ENCODE measurements at regions not wholly inside any gene's neighbourhood (a gene's known extent, or its start where the extent isn't known, plus 50 kb on each side); places are given as distances from the start of the nearest gene placed in this dataset. TPM values are rescaled to one million over a fixed set of nuclear protein-coding genes. Genes with fewer than 3 reads are reported as not detected.
"Not testable (repeated sequence)": the region's sequence is repeated elsewhere in the genome, so short reads cannot be mapped to it uniquely, and the experiment has no call there.

DNA sequence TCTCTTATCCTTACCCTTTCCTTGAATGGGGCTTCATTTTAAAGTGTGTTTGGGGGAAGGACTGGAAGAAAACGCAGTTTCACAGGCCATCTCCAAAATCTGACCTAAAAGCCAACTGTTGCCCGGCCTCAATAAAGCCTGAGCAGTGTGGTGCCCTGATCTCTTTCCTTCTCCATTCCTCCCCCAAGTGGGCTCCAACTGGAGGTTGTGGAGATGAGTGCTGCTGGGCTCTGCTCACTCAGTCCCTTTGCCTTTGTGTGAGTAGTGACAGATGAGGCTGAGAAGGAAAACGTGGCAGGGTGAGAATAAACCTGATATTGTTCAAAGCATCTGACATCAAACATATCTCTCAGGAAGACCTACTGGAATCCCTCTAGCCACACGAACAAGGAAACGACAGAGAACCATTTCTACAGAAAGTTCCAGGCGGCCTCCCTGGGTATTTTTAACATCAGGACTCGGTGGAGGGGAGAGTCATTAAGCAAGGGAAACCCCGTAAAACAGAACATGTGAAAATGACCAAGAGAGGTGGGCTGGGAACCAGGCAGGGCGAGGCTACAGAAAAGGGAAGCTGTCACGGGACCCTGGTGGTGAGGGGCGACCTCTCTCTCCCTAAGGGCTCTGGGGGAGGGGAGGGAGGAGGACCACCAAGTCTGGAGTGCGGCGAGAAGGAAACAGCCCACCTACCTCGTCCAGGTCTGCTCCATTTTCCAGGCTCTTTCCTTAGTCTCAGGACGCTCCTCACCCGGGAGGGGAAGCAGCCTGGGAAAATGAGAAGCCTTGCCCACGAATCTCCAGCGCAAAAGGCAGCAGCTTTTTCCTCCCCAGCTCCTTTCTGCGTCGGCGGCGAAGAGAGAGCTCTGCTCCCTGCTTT lies 59.1 kb upstream of the NBPF26 start:
- H3K9me3 ChIP-seq (replicated peaks; ENCODE audit: control insufficient read depth, insufficient read depth, low read length); DNase-seq (ENCODE audit: low read depth, low spot score); H3K79me2 ChIP-seq (ENCODE audit: control insufficient read depth, insufficient read depth, low read length); H4K20me1 ChIP-seq (replicated peaks; ENCODE audit: control insufficient read depth, extremely low read depth, insufficient read depth, low read length); BruUV-seq (replicated peaks); CTCF ChIA-PET; H3K27ac ChIP-seq (ENCODE audit: insufficient read depth, low read depth, low read length); H3K4me3 ChIP-seq (replicated peaks in 1 of 3; ENCODE audit: insufficient read depth in 1 of 3, low read depth in 1 of 3, low read length in 3 of 3); H3K4me2 ChIP-seq (ENCODE audit: insufficient read depth, low read length); POLR2A ChIA-PET; H3K9me1 ChIP-seq (replicated peaks; ENCODE audit: control insufficient read depth, extremely low read depth, insufficient read depth, low read length); H3K36me3 ChIP-seq (ENCODE audit: control insufficient read depth in 2 of 2, extremely low read depth in 1 of 2, insufficient read depth in 2 of 2, low read length in 2 of 2); H3K27me3 ChIP-seq (ENCODE audit: control insufficient read depth in 2 of 2, insufficient read depth in 2 of 2, low read length in 2 of 2); H2AFZ ChIP-seq (ENCODE audit: low read depth, low read length); H3K9ac ChIP-seq (replicated peaks; ENCODE audit: extremely low read depth, insufficient read depth, low read length); dilution Hi-C loops (cut with MboI; ENCODE audit: extremely low pct_ligation_motif_present, low sequenced_read_pairs); H3K4me1 ChIP-seq (ENCODE audit: control insufficient read depth, extremely low read depth, insufficient read depth, low read length); intact Hi-C loops (cut with micrococcal nuclease); FAIRE-seq: not testable (repeated sequence)

DNA sequence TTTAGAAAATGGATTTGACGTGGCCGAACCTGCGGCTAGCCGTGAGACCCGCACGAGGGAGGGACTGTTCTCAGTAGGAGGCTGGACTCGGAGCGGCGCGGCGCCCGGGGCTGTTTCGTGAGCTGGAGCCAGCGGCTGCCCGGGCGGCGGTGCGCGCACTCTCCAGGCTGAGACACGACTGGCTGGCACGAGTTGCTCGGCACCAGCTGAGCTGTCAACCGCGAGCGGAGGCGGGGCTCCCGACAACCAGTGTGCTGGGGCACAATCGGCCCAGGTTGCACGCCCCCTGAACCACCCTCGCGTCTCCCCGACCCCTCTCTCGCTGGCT lies 58.5 kb upstream of the NBPF26 start:
- H3K36me3 ChIP-seq (ENCODE audit: control insufficient read depth in 2 of 2, extremely low read depth in 1 of 2, insufficient read depth in 2 of 2, low read length in 2 of 2); POLR2A ChIA-PET; H3K4me1 ChIP-seq (ENCODE audit: control insufficient read depth, extremely low read depth, insufficient read depth, low read length); H3K79me2 ChIP-seq (ENCODE audit: control insufficient read depth, insufficient read depth, low read length); H3K9me1 ChIP-seq (replicated peaks; ENCODE audit: control insufficient read depth, extremely low read depth, insufficient read depth, low read length); DNase-seq (ENCODE audit: low read depth, low spot score); H3K27me3 ChIP-seq (ENCODE audit: control insufficient read depth in 2 of 2, insufficient read depth in 2 of 2, low read length in 2 of 2); H3K27ac ChIP-seq (ENCODE audit: insufficient read depth, low read depth, low read length); FAIRE-seq; H3K9me3 ChIP-seq (replicated peaks; ENCODE audit: control insufficient read depth, insufficient read depth, low read length); H4K20me1 ChIP-seq (replicated peaks; ENCODE audit: control insufficient read depth, extremely low read depth, insufficient read depth, low read length); CTCF ChIA-PET; dilution Hi-C loops (cut with MboI; ENCODE audit: extremely low pct_ligation_motif_present, low sequenced_read_pairs); H2AFZ ChIP-seq (ENCODE audit: low read depth, low read length); intact Hi-C loops (cut with micrococcal nuclease); BruUV-seq (replicated peaks); H3K4me2 ChIP-seq (ENCODE audit: insufficient read depth, low read length); H3K4me3 ChIP-seq (replicated peaks in 1 of 3; ENCODE audit: insufficient read depth in 1 of 3, low read depth in 1 of 3, low read length in 3 of 3); H3K9ac ChIP-seq (replicated peaks; ENCODE audit: extremely low read depth, insufficient read depth, low read length): not testable (repeated sequence)

DNA sequence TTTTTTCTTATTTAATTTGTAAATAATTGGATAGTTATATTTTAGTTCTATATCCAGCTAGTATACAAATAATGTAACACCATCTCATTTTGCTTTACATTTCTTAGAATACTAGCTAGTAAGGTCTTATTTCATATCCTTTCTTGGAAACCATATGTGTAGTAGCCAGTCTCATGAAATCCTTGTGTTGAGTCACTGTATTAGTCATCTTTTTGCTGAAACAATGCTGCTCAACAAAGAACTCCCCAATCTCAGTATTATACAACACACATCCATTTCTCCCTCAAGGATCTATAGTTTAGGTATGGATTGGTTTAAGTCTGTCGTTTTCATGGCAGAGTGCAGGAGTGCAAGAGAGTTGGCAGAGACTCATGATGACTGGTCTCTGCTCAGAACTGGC lies 55.6 kb upstream of the NBPF26 start:
- BruUV-seq (replicated peaks); FAIRE-seq; intact Hi-C loops (cut with micrococcal nuclease): not testable (repeated sequence)

More for the DNA sequence above, 55.6 kb upstream of the NBPF26 start:
- H3K9me3 ChIP-seq (replicated peaks; ENCODE audit: control insufficient read depth, insufficient read depth, low read length); H3K9ac ChIP-seq (replicated peaks; ENCODE audit: extremely low read depth, insufficient read depth, low read length); H2AFZ ChIP-seq (ENCODE audit: low read depth, low read length); dilution Hi-C loops (cut with MboI; ENCODE audit: extremely low pct_ligation_motif_present, low sequenced_read_pairs); H3K4me3 ChIP-seq (replicated peaks in 1 of 3; ENCODE audit: insufficient read depth in 1 of 3, low read depth in 1 of 3, low read length in 3 of 3); H4K20me1 ChIP-seq (replicated peaks; ENCODE audit: control insufficient read depth, extremely low read depth, insufficient read depth, low read length); H3K79me2 ChIP-seq (ENCODE audit: control insufficient read depth, insufficient read depth, low read length); CTCF ChIA-PET; H3K4me2 ChIP-seq (ENCODE audit: insufficient read depth, low read length); POLR2A ChIA-PET; DNase-seq (ENCODE audit: low read depth, low spot score); H3K27me3 ChIP-seq (ENCODE audit: control insufficient read depth in 2 of 2, insufficient read depth in 2 of 2, low read length in 2 of 2); H3K9me1 ChIP-seq (replicated peaks; ENCODE audit: control insufficient read depth, extremely low read depth, insufficient read depth, low read length); H3K27ac ChIP-seq (ENCODE audit: insufficient read depth, low read depth, low read length); H3K4me1 ChIP-seq (ENCODE audit: control insufficient read depth, extremely low read depth, insufficient read depth, low read length); H3K36me3 ChIP-seq (ENCODE audit: control insufficient read depth in 2 of 2, extremely low read depth in 1 of 2, insufficient read depth in 2 of 2, low read length in 2 of 2): not testable (repeated sequence)

Small RNAs in the stretch of these regions (small RNA-seq; reads per million reads assigned to genes)
- gene RF00004 (ENCODE audit: insufficient read depth, insufficient read length, low read depth, low replicate concordance) = not detected
